ENCODE measurements at regions not wholly inside any gene's neighbourhood (a gene's known extent, or its start where the extent isn't known, plus 50 kb on each side); places are given as distances from the start of the nearest gene placed in this dataset.

DNA sequence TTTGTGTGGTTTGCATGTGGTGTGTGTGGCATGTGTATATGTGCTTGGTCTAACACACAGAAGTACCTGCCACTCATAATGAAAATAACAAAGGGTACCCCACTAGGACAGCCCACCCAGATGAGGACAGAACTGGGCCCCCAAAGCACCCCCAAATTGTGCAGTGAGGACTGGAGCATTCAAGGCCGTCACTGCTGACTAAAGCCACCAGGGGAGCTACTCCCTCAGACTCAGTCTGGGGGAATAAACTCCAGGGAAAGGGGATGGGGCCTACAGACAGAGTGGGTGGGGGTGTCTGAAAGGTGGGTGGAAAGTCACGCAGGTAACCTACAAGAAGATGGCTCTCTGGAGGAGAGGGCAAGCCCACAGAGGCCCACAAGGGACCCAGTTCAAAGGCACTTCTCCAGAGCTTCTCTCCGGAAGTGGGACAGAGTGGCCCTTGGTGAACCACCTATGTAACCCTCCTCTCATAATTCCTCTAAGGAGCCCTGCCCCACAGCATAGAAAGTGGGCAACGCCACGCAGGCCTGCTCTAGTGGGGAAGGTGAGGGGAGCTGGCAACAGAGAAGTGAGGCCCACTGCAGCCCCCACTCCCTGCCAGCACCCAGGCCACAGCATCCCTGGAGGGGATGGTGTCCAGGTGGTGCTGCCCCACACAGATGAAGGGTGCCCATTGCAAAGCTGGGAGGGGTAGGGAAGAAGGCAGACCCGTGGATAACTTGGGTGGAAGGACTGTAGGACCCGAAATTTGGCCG, 122.8 kb upstream of the MAFB start:
- H3K4me1 ChIP-seq (ENCODE audit: control insufficient read depth in 4 of 4, insufficient read depth in 4 of 4, low read length in 3 of 4): no peaks in the 10 kb centered on the region
- TF ChIP-seq JUND (IDR thresholded peaks at IDR 0.05) (no peak), HNF4A (conservative IDR thresholded peaks at IDR 0.05) (no peak), EGR1 (IDR thresholded peaks at IDR 0.05; ENCODE audit: low read depth in 2 of 2) (no peak), NR2F2 (IDR thresholded peaks at IDR 0.05) (no peak)
- WGBS: 89% methylated on average over 8 of the region's 8 CpGs
- H3K36me3 ChIP-seq (ENCODE audit: control insufficient read depth in 4 of 4, insufficient read depth in 3 of 4, low read depth in 1 of 4, low read length in 3 of 4): no peaks in the 10 kb centered on the region
- no peaks in the 10 kb centered on the region for H3K9me3 ChIP-seq (ENCODE audit: control insufficient read depth in 4 of 4, low read length in 3 of 4)
- no peak overlapping the region for H3K9ac ChIP-seq (ENCODE audit: low read depth in 1 of 2, low read length in 2 of 2)
- no peak overlapping the region for H3K4me3 ChIP-seq (ENCODE audit: low read depth in 1 of 3, low read length in 3 of 3)
- no peak for DNase-seq (ENCODE audit: low spot score)
- no peaks in the 10 kb centered on the region for H3K27me3 ChIP-seq (ENCODE audit: control insufficient read depth in 4 of 4, insufficient read depth in 4 of 4, low read length in 3 of 4)
- no peak overlapping the region for H3K27ac ChIP-seq (ENCODE audit: low read depth in 1 of 2, low read length in 2 of 2)

- peak; percentile 21 for DNase-seq (ENCODE audit: low spot score)
- H3K4me1 ChIP-seq (ENCODE audit: control insufficient read depth in 4 of 4, insufficient read depth in 4 of 4, low read length in 3 of 4): no peaks in the 10 kb centered on the region
- 91% methylated on average over 7 of the region's 7 CpGs for WGBS
These were observed 123.4 kb upstream of the MAFB start for GRCh38 chr20:40812415-40812925.

More at GRCh38 chr20:40812415-40812925, 123.4 kb upstream of the MAFB start:
- H3K27ac ChIP-seq (ENCODE audit: low read depth in 1 of 2, low read length in 2 of 2): no peak overlapping the region
- no peaks in the 10 kb centered on the region for H3K9me3 ChIP-seq (ENCODE audit: control insufficient read depth in 4 of 4, low read length in 3 of 4)
- no peak overlapping the region for H3K9ac ChIP-seq (ENCODE audit: low read depth in 1 of 2, low read length in 2 of 2)
- no peak overlapping the region for H3K4me3 ChIP-seq (ENCODE audit: low read depth in 1 of 3, low read length in 3 of 3)
- no peaks in the 10 kb centered on the region for H3K27me3 ChIP-seq (ENCODE audit: control insufficient read depth in 4 of 4, insufficient read depth in 4 of 4, low read length in 3 of 4)
- no peaks in the 10 kb centered on the region for H3K36me3 ChIP-seq (ENCODE audit: control insufficient read depth in 4 of 4, insufficient read depth in 3 of 4, low read depth in 1 of 4, low read length in 3 of 4)
- no peak for TF ChIP-seq GABPA (IDR thresholded peaks at IDR 0.05 in 1 of 2, conservative IDR thresholded peaks at IDR 0.05 in 1 of 2)
- no peak for TF ChIP-seq YY1 (IDR thresholded peaks at IDR 0.05)
- TF ChIP-seq CTCF (IDR thresholded peaks at IDR 0.05; ENCODE audit: low read depth, low read length, missing input control): no peak
- TF ChIP-seq JUND (IDR thresholded peaks at IDR 0.05): no peak
- TF ChIP-seq HNF4G (IDR thresholded peaks at IDR 0.05): no peak
- TF ChIP-seq NR2F2 (IDR thresholded peaks at IDR 0.05): no peak
- TF ChIP-seq RAD21 (IDR thresholded peaks at IDR 0.05): no peak
- TF ChIP-seq FOXA1 (IDR thresholded peaks at IDR 0.05): no peak
- no peak for TF ChIP-seq FOXA2 (IDR thresholded peaks at IDR 0.05)
- TF ChIP-seq, protein P1, sequence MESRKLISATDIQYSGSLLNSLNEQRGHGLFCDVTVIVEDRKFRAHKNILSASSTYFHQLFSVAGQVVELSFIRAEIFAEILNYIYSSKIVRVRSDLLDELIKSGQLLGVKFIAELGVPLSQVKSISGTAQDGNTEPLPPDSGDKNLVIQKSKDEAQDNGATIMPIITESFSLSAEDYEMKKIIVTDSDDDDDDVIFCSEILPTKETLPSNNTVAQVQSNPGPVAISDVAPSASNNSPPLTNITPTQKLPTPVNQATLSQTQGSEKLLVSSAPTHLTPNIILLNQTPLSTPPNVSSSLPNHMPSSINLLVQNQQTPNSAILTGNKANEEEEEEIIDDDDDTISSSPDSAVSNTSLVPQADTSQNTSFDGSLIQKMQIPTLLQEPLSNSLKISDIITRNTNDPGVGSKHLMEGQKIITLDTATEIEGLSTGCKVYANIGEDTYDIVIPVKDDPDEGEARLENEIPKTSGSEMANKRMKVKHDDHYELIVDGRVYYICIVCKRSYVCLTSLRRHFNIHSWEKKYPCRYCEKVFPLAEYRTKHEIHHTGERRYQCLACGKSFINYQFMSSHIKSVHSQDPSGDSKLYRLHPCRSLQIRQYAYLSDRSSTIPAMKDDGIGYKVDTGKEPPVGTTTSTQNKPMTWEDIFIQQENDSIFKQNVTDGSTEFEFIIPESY (IDR thresholded peaks at IDR 0.05): no peak
- TF ChIP-seq RXRA (IDR thresholded peaks at IDR 0.05): no peak
- TF ChIP-seq, protein P2, sequence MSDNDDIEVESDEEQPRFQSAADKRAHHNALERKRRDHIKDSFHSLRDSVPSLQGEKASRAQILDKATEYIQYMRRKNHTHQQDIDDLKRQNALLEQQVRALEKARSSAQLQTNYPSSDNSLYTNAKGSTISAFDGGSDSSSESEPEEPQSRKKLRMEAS (IDR thresholded peaks at IDR 0.05): no peak
- TF ChIP-seq EGR1 (IDR thresholded peaks at IDR 0.05; ENCODE audit: low read depth in 2 of 2): no peak
- no peak for TF ChIP-seq HNF4A (conservative IDR thresholded peaks at IDR 0.05)
- TF ChIP-seq TAF1 (conservative IDR thresholded peaks at IDR 0.05): no peak
- TF ChIP-seq, protein P3, sequence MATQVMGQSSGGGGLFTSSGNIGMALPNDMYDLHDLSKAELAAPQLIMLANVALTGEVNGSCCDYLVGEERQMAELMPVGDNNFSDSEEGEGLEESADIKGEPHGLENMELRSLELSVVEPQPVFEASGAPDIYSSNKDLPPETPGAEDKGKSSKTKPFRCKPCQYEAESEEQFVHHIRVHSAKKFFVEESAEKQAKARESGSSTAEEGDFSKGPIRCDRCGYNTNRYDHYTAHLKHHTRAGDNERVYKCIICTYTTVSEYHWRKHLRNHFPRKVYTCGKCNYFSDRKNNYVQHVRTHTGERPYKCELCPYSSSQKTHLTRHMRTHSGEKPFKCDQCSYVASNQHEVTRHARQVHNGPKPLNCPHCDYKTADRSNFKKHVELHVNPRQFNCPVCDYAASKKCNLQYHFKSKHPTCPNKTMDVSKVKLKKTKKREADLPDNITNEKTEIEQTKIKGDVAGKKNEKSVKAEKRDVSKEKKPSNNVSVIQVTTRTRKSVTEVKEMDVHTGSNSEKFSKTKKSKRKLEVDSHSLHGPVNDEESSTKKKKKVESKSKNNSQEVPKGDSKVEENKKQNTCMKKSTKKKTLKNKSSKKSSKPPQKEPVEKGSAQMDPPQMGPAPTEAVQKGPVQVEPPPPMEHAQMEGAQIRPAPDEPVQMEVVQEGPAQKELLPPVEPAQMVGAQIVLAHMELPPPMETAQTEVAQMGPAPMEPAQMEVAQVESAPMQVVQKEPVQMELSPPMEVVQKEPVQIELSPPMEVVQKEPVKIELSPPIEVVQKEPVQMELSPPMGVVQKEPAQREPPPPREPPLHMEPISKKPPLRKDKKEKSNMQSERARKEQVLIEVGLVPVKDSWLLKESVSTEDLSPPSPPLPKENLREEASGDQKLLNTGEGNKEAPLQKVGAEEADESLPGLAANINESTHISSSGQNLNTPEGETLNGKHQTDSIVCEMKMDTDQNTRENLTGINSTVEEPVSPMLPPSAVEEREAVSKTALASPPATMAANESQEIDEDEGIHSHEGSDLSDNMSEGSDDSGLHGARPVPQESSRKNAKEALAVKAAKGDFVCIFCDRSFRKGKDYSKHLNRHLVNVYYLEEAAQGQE (IDR thresholded peaks at IDR 0.05): no peak
- no peak for TF ChIP-seq SP1 (IDR thresholded peaks at IDR 0.05)
- TF ChIP-seq, protein P4, sequence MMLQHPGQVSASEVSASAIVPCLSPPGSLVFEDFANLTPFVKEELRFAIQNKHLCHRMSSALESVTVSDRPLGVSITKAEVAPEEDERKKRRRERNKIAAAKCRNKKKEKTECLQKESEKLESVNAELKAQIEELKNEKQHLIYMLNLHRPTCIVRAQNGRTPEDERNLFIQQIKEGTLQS (IDR thresholded peaks at IDR 0.05): no peak
